Stomach smooth muscle (tissue), 2 donors: ENCODE measurements at regions not wholly inside any gene's neighbourhood (a gene's known extent, or its start where the extent isn't known, plus 50 kb on each side); places are given as distances from the start of the nearest gene placed in this dataset.
"Not testable (repeated sequence)": the region's sequence is repeated elsewhere in the genome, so short reads cannot be mapped to it uniquely, and the experiment has no call there.

Experiments
- H3K27ac ChIP-seq: one replicate; pipeline ENCODE4 v1.7.0; 2013; ENCODE audit warnings: mild to moderate bottlenecking, low read length, inconsistent platforms
- H3K27me3 ChIP-seq, 2 donors: one replicate each; pipeline ENCODE4 v1.7.0; 2013; ENCODE audit warnings: low read length in 2 of 2; ENCODE audit not compliant: insufficient read depth in 2 of 2, control insufficient read depth in 1 of 2
- H3K36me3 ChIP-seq, 2 donors: one replicate each; pipeline ENCODE4 v1.7.0; 2013; ENCODE audit warnings: low read length in 2 of 2; ENCODE audit not compliant: control insufficient read depth in 2 of 2, insufficient read depth in 2 of 2
- H3K4me1 ChIP-seq: one replicate; pipeline ENCODE4 v1.7.0; 2013; ENCODE audit warnings: low read length; ENCODE audit not compliant: control insufficient read depth, insufficient read depth
- H3K4me3 ChIP-seq, 2 donors: one replicate each; pipeline ENCODE4 v1.7.0; 2013; ENCODE audit warnings: low read length in 2 of 2
- H3K9ac ChIP-seq, 2 donors: one replicate each; pipeline ENCODE4 v1.7.0; 2013; ENCODE audit warnings: low read length in 2 of 2, mild to moderate bottlenecking in 1 of 2
- H3K9me3 ChIP-seq, 2 donors: one replicate each; pipeline ENCODE4 v1.7.0; 2013; ENCODE audit warnings: low read length in 2 of 2; ENCODE audit not compliant: control insufficient read depth in 2 of 2
- donor health status: healthy.
- donor health status: Pancreatic carcinoma.

GRCh38 chr4:60879135-60879701 is 320.9 kb upstream of the ADGRL3 start:
- no peak overlapping the region for H3K27ac ChIP-seq
- no peak overlapping the region for H3K4me3 ChIP-seq

GRCh38 chr4:60884587-60884986 is 315.5 kb upstream of the ADGRL3 start:
- no peaks in the 10 kb centered on the region for H3K36me3 ChIP-seq
- H3K27ac ChIP-seq, result no peak overlapping the region
- no peaks in the 10 kb centered on the region for H3K4me1 ChIP-seq
- no peaks in the 10 kb centered on the region for H3K27me3 ChIP-seq
- H3K9me3 ChIP-seq, result no peaks in the 10 kb centered on the region
- H3K4me3 ChIP-seq, result no peak overlapping the region
- no peak overlapping the region for H3K9ac ChIP-seq

More at GRCh38 chr4:60879135-60879701, 320.9 kb upstream of the ADGRL3 start:
- Histone ChIP-seq H3K9me3 (no peaks in the 10 kb centered on the region), H3K36me3 (no peaks in the 10 kb centered on the region), H3K9ac (no peak overlapping the region), H3K27me3 (no peaks in the 10 kb centered on the region), H3K4me1 (no peaks in the 10 kb centered on the region)

GRCh38 chr4:60885011-60885410 is 315.1 kb upstream of the ADGRL3 start:
- Histone ChIP-seq H3K4me1 (no peaks in the 10 kb centered on the region), H3K27ac (no peak overlapping the region), H3K9me3 (no peaks in the 10 kb centered on the region), H3K36me3 (no peaks in the 10 kb centered on the region), H3K27me3 (no peaks in the 10 kb centered on the region), H3K9ac (no peak overlapping the region), H3K4me3 (no peak overlapping the region)

- no peaks in the 10 kb centered on the region for H3K27me3 ChIP-seq
- H3K4me1 ChIP-seq, result no peaks in the 10 kb centered on the region
- no peak overlapping the region for H3K9ac ChIP-seq
- H3K36me3 ChIP-seq, result no peaks in the 10 kb centered on the region
- H3K9me3 ChIP-seq, result no peaks in the 10 kb centered on the region
- no peak overlapping the region for H3K4me3 ChIP-seq
- H3K27ac ChIP-seq, result no peak overlapping the region
Measured at GRCh38 chr4:60890743-60891142, 309.4 kb upstream of the ADGRL3 start.

DNA sequence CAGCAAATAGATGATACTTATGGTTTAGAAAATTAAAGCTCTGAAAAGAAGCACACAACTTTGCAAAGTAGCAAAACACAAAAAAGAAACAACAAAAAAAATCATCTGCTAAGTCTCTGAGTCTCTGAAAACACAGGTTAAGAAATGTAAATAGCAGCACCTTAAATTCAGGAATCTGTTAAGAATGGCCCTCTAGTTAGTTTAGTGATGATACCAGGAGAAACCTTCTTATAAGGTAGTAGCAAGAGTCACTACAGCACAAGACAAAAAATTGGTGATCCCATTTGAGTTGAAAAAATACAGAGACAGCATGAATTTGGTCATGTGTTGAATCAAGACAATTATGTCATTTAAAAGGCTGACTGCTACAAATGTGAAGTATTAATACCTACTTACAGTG is 308.2 kb upstream of the ADGRL3 start:
- Histone ChIP-seq H3K4me1 (no peaks in the 10 kb centered on the region), H3K27ac (no peak overlapping the region), H3K9me3 (no peaks in the 10 kb centered on the region), H3K9ac (no peak overlapping the region), H3K4me3 (no peak overlapping the region), H3K27me3 (no peaks in the 10 kb centered on the region), H3K36me3 (no peaks in the 10 kb centered on the region)

DNA sequence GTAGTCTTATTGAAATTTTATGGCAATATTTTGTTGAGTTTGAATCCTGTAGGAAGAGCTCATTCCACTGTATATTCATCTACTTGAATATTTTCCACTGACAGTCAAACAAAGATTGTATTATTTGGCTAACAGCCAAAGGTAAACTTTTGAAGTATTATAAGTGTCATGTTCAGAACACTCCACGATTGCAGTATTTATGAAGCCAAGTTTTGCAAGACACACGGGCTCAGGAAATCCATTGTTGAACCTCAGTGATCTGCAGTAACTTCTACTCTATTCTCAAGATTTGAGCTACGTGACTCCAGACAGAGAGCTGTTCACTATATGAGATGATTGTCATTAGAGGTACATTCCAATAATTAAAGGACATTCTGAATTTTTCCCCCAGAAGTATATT is 302.7 kb upstream of the ADGRL3 start:
- H3K4me3 ChIP-seq, result no peak overlapping the region
- no peaks in the 10 kb centered on the region for H3K4me1 ChIP-seq
- H3K9me3 ChIP-seq, result no peaks in the 10 kb centered on the region
- H3K9ac ChIP-seq, result no peak overlapping the region
- H3K36me3 ChIP-seq, result no peaks in the 10 kb centered on the region
- no peaks in the 10 kb centered on the region for H3K27me3 ChIP-seq
- H3K27ac ChIP-seq, result no peak overlapping the region

DNA sequence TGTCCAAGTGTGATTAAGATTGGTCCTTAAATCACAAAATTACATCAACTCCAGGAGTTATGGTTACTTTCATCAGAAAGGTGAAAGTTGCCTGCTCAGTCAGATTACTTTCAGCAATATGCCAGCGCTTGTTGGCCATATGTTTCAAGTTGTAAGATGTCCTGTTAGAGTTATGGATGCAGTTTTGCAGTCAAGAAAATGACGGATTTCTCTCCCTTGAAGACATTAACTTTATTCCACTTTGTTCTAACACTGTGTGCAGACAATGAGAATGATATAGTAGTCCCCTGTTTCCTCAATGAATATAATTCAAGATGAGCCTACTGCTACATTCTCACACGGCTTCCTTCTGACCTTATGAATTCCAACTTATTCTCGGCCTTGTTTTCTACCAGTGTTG is 295.0 kb upstream of the ADGRL3 start:
- H3K9me3 ChIP-seq, result no peaks in the 10 kb centered on the region
- H3K9ac ChIP-seq, result no peak overlapping the region
- no peaks in the 10 kb centered on the region for H3K36me3 ChIP-seq
- H3K27ac ChIP-seq, result no peak overlapping the region
- no peaks in the 10 kb centered on the region for H3K4me1 ChIP-seq
- no peak overlapping the region for H3K4me3 ChIP-seq
- H3K27me3 ChIP-seq, result no peaks in the 10 kb centered on the region

GRCh38 chr4:60911127-60911526 is 289.0 kb upstream of the ADGRL3 start:
- no peaks in the 10 kb centered on the region for H3K4me1 ChIP-seq
- no peaks in the 10 kb centered on the region for H3K9me3 ChIP-seq
- no peak overlapping the region for H3K4me3 ChIP-seq
- H3K9ac ChIP-seq, result no peak overlapping the region
- H3K27ac ChIP-seq, result no peak overlapping the region
- H3K27me3 ChIP-seq, result no peaks in the 10 kb centered on the region
- H3K36me3 ChIP-seq, result no peaks in the 10 kb centered on the region

DNA sequence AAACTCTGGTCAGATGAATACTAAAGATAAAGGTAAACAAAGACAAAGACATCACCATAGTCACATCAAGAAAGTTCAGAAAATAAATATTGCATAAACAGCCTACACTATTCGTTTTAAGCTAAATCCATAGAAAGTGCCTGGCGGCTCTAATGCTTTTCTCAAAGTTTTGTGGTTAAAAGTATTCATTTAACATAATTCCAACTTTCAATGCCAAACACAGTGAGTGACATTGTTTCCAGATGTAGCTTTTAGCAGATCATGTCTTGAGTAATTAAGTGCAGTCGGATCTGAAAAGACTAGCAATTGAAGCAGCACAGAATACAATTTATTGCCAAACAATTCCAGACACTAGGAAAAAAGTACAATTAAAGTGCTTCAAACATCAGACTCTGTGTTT is 287.1 kb upstream of the ADGRL3 start:
- no peak overlapping the region for H3K4me3 ChIP-seq
- H3K27me3 ChIP-seq, result no peaks in the 10 kb centered on the region
- H3K4me1 ChIP-seq, result no peaks in the 10 kb centered on the region
- no peaks in the 10 kb centered on the region for H3K36me3 ChIP-seq
- H3K27ac ChIP-seq, result no peak overlapping the region
- no peak overlapping the region for H3K9ac ChIP-seq
- H3K9me3 ChIP-seq, result no peaks in the 10 kb centered on the region

DNA sequence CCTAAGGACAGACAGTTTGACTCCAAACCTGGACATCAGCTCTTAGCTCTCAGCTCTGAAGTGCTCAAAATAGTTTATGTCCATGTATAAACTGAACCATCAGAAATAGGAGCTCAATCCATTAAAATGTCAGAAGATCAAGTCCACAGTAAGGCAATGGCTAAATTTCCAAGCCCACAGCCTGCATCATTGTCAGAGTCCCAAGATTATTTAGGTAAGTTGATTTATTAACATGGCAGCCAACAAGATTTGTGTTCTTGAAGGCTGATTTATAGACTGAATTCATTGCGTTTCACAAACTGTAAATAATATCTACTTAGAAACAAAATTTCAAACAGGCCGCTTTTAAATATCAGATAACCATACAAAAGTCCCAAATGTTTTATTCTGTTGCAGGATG is 286.5 kb upstream of the ADGRL3 start:
- no peak overlapping the region for H3K27ac ChIP-seq
- H3K9me3 ChIP-seq, result no peaks in the 10 kb centered on the region
- no peak overlapping the region for H3K4me3 ChIP-seq
- H3K36me3 ChIP-seq, result no peaks in the 10 kb centered on the region
- no peak overlapping the region for H3K9ac ChIP-seq
- no peaks in the 10 kb centered on the region for H3K4me1 ChIP-seq
- H3K27me3 ChIP-seq, result no peaks in the 10 kb centered on the region

DNA sequence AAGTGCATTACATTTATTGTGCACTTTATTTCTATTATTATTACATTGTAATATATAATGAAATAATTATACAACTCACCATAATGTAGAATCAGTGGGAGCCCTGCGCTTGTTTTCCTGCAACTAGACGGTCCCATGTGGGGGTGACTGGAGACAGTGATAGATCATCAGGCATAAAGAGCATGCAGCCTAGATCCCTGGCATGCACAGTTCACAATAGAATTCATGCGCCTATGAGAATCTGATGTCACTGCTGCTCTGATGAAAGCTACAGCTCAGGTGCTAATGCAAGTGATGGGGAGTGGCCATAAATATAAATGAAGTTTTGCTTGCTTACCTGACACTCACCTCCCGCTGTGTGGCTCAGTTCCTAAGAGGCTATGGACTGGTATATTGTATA is 278.4 kb upstream of the ADGRL3 start:
- not testable (repeated sequence) for H3K4me1 ChIP-seq, H3K27ac ChIP-seq, H3K4me3 ChIP-seq, H3K9me3 ChIP-seq, H3K27me3 ChIP-seq, H3K9ac ChIP-seq, H3K36me3 ChIP-seq
